ENCODE measurements at regions not wholly inside any gene's neighbourhood (a gene's known extent, or its start where the extent isn't known, plus 50 kb on each side); places are given as distances from the start of the nearest gene placed in this dataset.

GRCh38 chr2:172231508-172231907 is 128.8 kb upstream of the DLX2 start:
- DNase-seq = peak in 1 of 14 donors; percentile 72

- no peak for DNase-seq
These were observed 130.2 kb upstream of the DLX2 start for GRCh38 chr2:172232708-172233396.

GRCh38 chr2:172233987-172234715 is 131.5 kb upstream of the DLX2 start:
- DNase-seq = peak in 7 of 14 donors; percentile 27 to 63 (median 38)

GRCh38 chr2:172234716-172235691 is 132.3 kb upstream of the DLX2 start:
- peak in 2 of 14 donors; percentile 14 to 43 for DNase-seq

GRCh38 chr2:172239944-172240590 is 137.4 kb upstream of the DLX2 start:
- DNase-seq = no peak

- peak in 5 of 14 donors; percentile 8 to 37 (median 24) for DNase-seq
These were observed 138.5 kb upstream of the DLX2 start for GRCh38 chr2:172241222-172241621.

GRCh38 chr2:172242471-172242870 is 139.8 kb upstream of the DLX2 start:
- no peak for DNase-seq

- no peak for DNase-seq
These were observed 140.3 kb upstream of the DLX2 start for GRCh38 chr2:172242961-172243360.

GRCh38 chr2:172244419-172245130 is 141.9 kb upstream of the DLX2 start:
- no peak for DNase-seq

- no peak for DNase-seq
These were observed 143.9 kb upstream of the DLX2 start for GRCh38 chr2:172246649-172247048.

- DNase-seq = no peak
These were observed 144.5 kb upstream of the DLX2 start for GRCh38 chr2:172247203-172247602.

- DNase-seq = no peak
These were observed 145.7 kb upstream of the DLX2 start for GRCh38 chr2:172248381-172248780.

GRCh38 chr2:172248785-172249187 is 146.1 kb upstream of the DLX2 start:
- no peak for DNase-seq

- DNase-seq = no peak
These were observed 146.6 kb upstream of the DLX2 start for GRCh38 chr2:172249334-172249733.

GRCh38 chr2:172249986-172250385 is 147.3 kb upstream of the DLX2 start:
- DNase-seq = no peak

- DNase-seq = no peak
These were observed 148.5 kb upstream of the DLX2 start for GRCh38 chr2:172251231-172251630.

GRCh38 chr2:172252154-172252553 is 149.5 kb upstream of the DLX2 start:
- DNase-seq = no peak

GRCh38 chr2:172253190-172254052 is 150.7 kb upstream of the DLX2 start:
- peak in 1 of 14 donors; percentile 68 for DNase-seq

- DNase-seq = peak in 5 of 14 donors; percentile 14 to 68 (median 32)
These were observed 154.2 kb upstream of the DLX2 start for GRCh38 chr2:172256886-172257285.

- DNase-seq = no peak
These were observed 157.1 kb upstream of the DLX2 start for GRCh38 chr2:172259827-172260226.

GRCh38 chr2:172260336-172260735 is 157.6 kb upstream of the DLX2 start:
- no peak for DNase-seq
